Panc1 (cell line): ENCODE measurements at regions not wholly inside any gene's neighbourhood (a gene's known extent, or its start where the extent isn't known, plus 50 kb on each side); places are given as distances from the start of the nearest gene placed in this dataset.

Experiments
- ATAC-seq: fragments of 200-7000 bp; cut with Tn5 transposase; 2 replicates; pipeline ENCODE4 v1.9.1; 2020; ENCODE audit warnings: mild to moderate bottlenecking, moderate library complexity
- BruUV-seq: library from RNA; stranded (reverse); fragments of 400-500 nt; replicated peaks from 2 replicates; lab custom pipeline; 2021; lab: Mats Ljungman, UMichigan
- CTCF ChIA-PET: fragments of 300-600 bp; sonication (Branson Sonifier 250); formaldehyde crosslinking; loops from one replicate; lab custom pipeline; 2022; ENCODE audit warnings: antibody characterized with exemption; lab: Charles Lee
- POLR2A ChIA-PET: fragments of 300-600 bp; sonication (Branson Sonifier 250); formaldehyde crosslinking; loops from one replicate; lab custom pipeline; 2022; ENCODE audit warnings: antibody characterized with exemption; lab: Charles Lee
- DNase-seq: peaks from one replicate; pipeline ENCODE4 v3.0.0-alpha.2; 2010; ENCODE audit warnings: low read depth, low spot score
- H3K27ac ChIP-seq: 2 replicates; pipeline ENCODE4 v1.5.1; 2011; ENCODE audit warnings: mild to moderate bottlenecking, low read length, inconsistent platforms
- H3K27me3 ChIP-seq: fragments of 200-500 bp; sonication (Bioruptor generic); 2 replicates; pipeline ENCODE4 v1.6.0; 2014; ENCODE audit warnings: low read length, inconsistent platforms; ENCODE audit not compliant: control insufficient read depth, insufficient read depth
- H3K36me3 ChIP-seq: fragments of 200-500 bp; sonication (Bioruptor generic); 2 replicates; pipeline ENCODE4 v1.5.1; 2014; ENCODE audit warnings: inconsistent platforms, mild to moderate bottlenecking, low read length, moderate library complexity; ENCODE audit not compliant: control insufficient read depth, insufficient read depth
- H3K4me1 ChIP-seq: 2 replicates; pipeline ENCODE4 v1.5.1; 2011; ENCODE audit warnings: inconsistent platforms, mild to moderate bottlenecking, low read length, moderate library complexity; ENCODE audit not compliant: control insufficient read depth, insufficient read depth
- H3K4me3 ChIP-seq, 2 experiments: 2 replicates each; pipeline ENCODE4 v1.5.1; 2011 to 2012; ENCODE audit warnings: low read depth in 2 of 2, low read length in 2 of 2, mild to moderate bottlenecking in 2 of 2, inconsistent platforms in 1 of 2, moderate library complexity in 1 of 2
- H3K9me3 ChIP-seq: fragments of 200-500 bp; sonication (Bioruptor generic); 2 replicates; pipeline ENCODE4 v1.5.1; 2014; ENCODE audit warnings: low read depth, mild to moderate bottlenecking, inconsistent platforms, low read length, moderate library complexity; ENCODE audit not compliant: control insufficient read depth, insufficient read depth
- POLR2AphosphoS5 ChIP-seq: IDR thresholded peaks from 2 replicates; pipeline ENCODE4 v1.6.1; 2012; ENCODE audit warnings: mild to moderate bottlenecking, low read depth, low read length, moderate library complexity
- SIN3A ChIP-seq: IDR thresholded peaks from 2 replicates; pipeline ENCODE4 v1.6.1; 2012; ENCODE audit warnings: low read depth, mild to moderate bottlenecking, low read length, moderate library complexity, borderline replicate concordance; ENCODE audit not compliant: insufficient read depth
- TCF7L2 ChIP-seq: IDR thresholded peaks from 2 replicates; pipeline ENCODE4 v1.6.1; 2011; ENCODE audit warnings: mild to moderate bottlenecking, low read depth, low read length, inconsistent platforms
- in situ Hi-C: cut with HindIII; loops from 2 replicates; pipeline ENCODE4 v1.10.0; 2016; ENCODE audit warnings: low sequenced_read_pairs, low pct_unique_long_range_greater_than_20kb
- intact Hi-C: fragments of 100-400 bp; cut with micrococcal nuclease; formaldehyde crosslinking; loops from one replicate; pipeline ENCODE4 v1.10.0; 2022; ENCODE audit not compliant: unreplicated experiment
- TF ChIP-seq, protein P1 (sequence below): fragments of 450-650 bp; IDR thresholded peaks from 2 replicates; pipeline ENCODE4 v1.5.1; 2017; ENCODE audit warnings: mild to moderate bottlenecking
- TF ChIP-seq, protein P2 (sequence below), 2 experiments: IDR thresholded peaks; 2 replicates each; pipeline ENCODE4 v1.6.1; 2011 to 2012; ENCODE audit warnings: low read depth in 2 of 2, control low read depth in 1 of 2, low read length in 1 of 2, mild to moderate bottlenecking in 1 of 2, moderate library complexity in 1 of 2; ENCODE audit not compliant: insufficient read depth in 1 of 2

GRCh38 chr11:70910835-70911234 lies 341.5 kb downstream of the SHANK2 start:
- no peaks in the 10 kb centered on the region for H3K4me1 ChIP-seq
- in situ Hi-C loops (no loop called here), intact Hi-C loops (no loop called here)
- POLR2A ChIA-PET, result no interaction called here
- no peaks in the 10 kb centered on the region for H3K36me3 ChIP-seq
- no peak overlapping the region for H3K4me3 ChIP-seq
- ATAC-seq, result no peak
- no peak overlapping the region for H3K27ac ChIP-seq
- 0 out of 2 replicates have a peak, but pooled peaks cover 4% of the 10 kb centered on the region for H3K27me3 ChIP-seq
- DNase-seq, result no peak
- BruUV-seq, result no TSS peak
- no peak for TF ChIP-seq SIN3A
- no peak for TF ChIP-seq POLR2AphosphoS5
- TF ChIP-seq, protein P1, sequence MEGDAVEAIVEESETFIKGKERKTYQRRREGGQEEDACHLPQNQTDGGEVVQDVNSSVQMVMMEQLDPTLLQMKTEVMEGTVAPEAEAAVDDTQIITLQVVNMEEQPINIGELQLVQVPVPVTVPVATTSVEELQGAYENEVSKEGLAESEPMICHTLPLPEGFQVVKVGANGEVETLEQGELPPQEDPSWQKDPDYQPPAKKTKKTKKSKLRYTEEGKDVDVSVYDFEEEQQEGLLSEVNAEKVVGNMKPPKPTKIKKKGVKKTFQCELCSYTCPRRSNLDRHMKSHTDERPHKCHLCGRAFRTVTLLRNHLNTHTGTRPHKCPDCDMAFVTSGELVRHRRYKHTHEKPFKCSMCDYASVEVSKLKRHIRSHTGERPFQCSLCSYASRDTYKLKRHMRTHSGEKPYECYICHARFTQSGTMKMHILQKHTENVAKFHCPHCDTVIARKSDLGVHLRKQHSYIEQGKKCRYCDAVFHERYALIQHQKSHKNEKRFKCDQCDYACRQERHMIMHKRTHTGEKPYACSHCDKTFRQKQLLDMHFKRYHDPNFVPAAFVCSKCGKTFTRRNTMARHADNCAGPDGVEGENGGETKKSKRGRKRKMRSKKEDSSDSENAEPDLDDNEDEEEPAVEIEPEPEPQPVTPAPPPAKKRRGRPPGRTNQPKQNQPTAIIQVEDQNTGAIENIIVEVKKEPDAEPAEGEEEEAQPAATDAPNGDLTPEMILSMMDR, result no peak
- TF ChIP-seq, protein P2, sequence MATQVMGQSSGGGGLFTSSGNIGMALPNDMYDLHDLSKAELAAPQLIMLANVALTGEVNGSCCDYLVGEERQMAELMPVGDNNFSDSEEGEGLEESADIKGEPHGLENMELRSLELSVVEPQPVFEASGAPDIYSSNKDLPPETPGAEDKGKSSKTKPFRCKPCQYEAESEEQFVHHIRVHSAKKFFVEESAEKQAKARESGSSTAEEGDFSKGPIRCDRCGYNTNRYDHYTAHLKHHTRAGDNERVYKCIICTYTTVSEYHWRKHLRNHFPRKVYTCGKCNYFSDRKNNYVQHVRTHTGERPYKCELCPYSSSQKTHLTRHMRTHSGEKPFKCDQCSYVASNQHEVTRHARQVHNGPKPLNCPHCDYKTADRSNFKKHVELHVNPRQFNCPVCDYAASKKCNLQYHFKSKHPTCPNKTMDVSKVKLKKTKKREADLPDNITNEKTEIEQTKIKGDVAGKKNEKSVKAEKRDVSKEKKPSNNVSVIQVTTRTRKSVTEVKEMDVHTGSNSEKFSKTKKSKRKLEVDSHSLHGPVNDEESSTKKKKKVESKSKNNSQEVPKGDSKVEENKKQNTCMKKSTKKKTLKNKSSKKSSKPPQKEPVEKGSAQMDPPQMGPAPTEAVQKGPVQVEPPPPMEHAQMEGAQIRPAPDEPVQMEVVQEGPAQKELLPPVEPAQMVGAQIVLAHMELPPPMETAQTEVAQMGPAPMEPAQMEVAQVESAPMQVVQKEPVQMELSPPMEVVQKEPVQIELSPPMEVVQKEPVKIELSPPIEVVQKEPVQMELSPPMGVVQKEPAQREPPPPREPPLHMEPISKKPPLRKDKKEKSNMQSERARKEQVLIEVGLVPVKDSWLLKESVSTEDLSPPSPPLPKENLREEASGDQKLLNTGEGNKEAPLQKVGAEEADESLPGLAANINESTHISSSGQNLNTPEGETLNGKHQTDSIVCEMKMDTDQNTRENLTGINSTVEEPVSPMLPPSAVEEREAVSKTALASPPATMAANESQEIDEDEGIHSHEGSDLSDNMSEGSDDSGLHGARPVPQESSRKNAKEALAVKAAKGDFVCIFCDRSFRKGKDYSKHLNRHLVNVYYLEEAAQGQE (IDR thresholded peaks at IDR 0.05; ENCODE audit: insufficient read depth in 1 of 2, low read depth in 2 of 2, low read length in 1 of 2), result no peak
- no peak for TF ChIP-seq TCF7L2
- CTCF ChIA-PET, result no interaction called here
- no peaks in the 10 kb centered on the region for H3K9me3 ChIP-seq

GRCh38 chr11:70912226-70912840 lies 340.0 kb downstream of the SHANK2 start:
- ATAC-seq (no peak), DNase-seq (no peak)
- CTCF ChIA-PET, result no interaction called here
- no peaks in the 10 kb centered on the region for H3K9me3 ChIP-seq
- BruUV-seq, result no TSS peak
- in situ Hi-C loops, result no loop called here
- H3K27me3 ChIP-seq, result 0 out of 2 replicates have a peak, but pooled peaks cover 4% of the 10 kb centered on the region
- intact Hi-C loops, result no loop called here
- H3K36me3 ChIP-seq, result no peaks in the 10 kb centered on the region
- no peak overlapping the region for H3K4me3 ChIP-seq
- TF ChIP-seq SIN3A (no peak), TCF7L2 (no peak), POLR2AphosphoS5 (no peak)
- TF ChIP-seq, protein P1, result no peak
- TF ChIP-seq, protein P2 (IDR thresholded peaks at IDR 0.05; ENCODE audit: insufficient read depth in 1 of 2, low read depth in 2 of 2, low read length in 1 of 2), result no peak
- POLR2A ChIA-PET, result interaction anchor here (0.7 kb wide), 1 partner anchor 203 kb away, joined by 6 read pairs; no protein-coding TSS in a partner anchor
- no peak overlapping the region for H3K27ac ChIP-seq
- no peaks in the 10 kb centered on the region for H3K4me1 ChIP-seq
